ENCODE measurements at regions not wholly inside any gene's neighbourhood (a gene's known extent, or its start where the extent isn't known, plus 50 kb on each side); places are given as distances from the start of the nearest gene placed in this dataset.

- TF ChIP-seq POLR2A (IDR thresholded peaks at IDR 0.05) (peak; percentile 54), EP300 (IDR thresholded peaks at IDR 0.05; ENCODE audit: low read depth) (no peak), CTCF (IDR thresholded peaks at IDR 0.05) (peak in 1 of 5 experiments; percentile 30), POLR2AphosphoS5 (IDR thresholded peaks at IDR 0.05) (peak; percentile 8 to 26 (median 21))
Observed at GRCh38 chr15:31870328-31871165, 159.8 kb upstream of the CHRNA7 start, which contains the start of gene OTUD7A.

Data from transverse colon (tissue), 4 donors.